Tibial nerve (tissue), 4 donors: ENCODE measurements at regions not wholly inside any gene's neighbourhood (a gene's known extent, or its start where the extent isn't known, plus 50 kb on each side); places are given as distances from the start of the nearest gene placed in this dataset.

ENCODE experiments used
- DNase-seq, 2 donors: peaks; one replicate each; pipeline ENCODE4 v3.0.0-alpha.2; 2019; ENCODE audit warnings: low spot score in 2 of 2
- H3K27ac ChIP-seq, 4 donors: fragments of 200-600 bp; sonication (generic) in 3 of 4; one replicate each; pipeline ENCODE4 v1.5.1; 2017 to 2019; ENCODE audit warnings: mild to moderate bottlenecking in 1 of 4
- H3K27me3 ChIP-seq, 2 donors: fragments of 200-600 bp; sonication (generic) in 1 of 2; one replicate each; pipeline versions ENCODE4 v1.5.1 to v1.6.0; 2017 to 2019
- H3K36me3 ChIP-seq, 3 donors: fragments of 200-600 bp; sonication (generic); one replicate each; pipeline ENCODE4 v1.5.1; 2018 to 2019
- H3K4me1 ChIP-seq, 4 donors: fragments of 200-600 bp; sonication (generic) in 3 of 4; one replicate each; pipeline ENCODE4 v1.5.1; 2017 to 2019
- H3K4me3 ChIP-seq, 4 donors: fragments of 200-600 bp; sonication (generic) in 3 of 4; one replicate each; pipeline ENCODE4 v1.5.1; 2017 to 2019; ENCODE audit warnings: mild to moderate bottlenecking in 1 of 4, moderate library complexity in 1 of 4
- H3K9me3 ChIP-seq, 4 donors: fragments of 200-600 bp; sonication (generic) in 3 of 4; one replicate each; pipeline ENCODE4 v1.5.1; 2017 to 2019
- EP300 ChIP-seq, 2 donors: sonication (generic); formaldehyde crosslinking; IDR thresholded peaks; one replicate each; pipeline ENCODE4 v1.6.1; 2017; ENCODE audit warnings: antibody characterized with exemption in 2 of 2, mild to moderate bottlenecking in 1 of 2
- POLR2A ChIP-seq, 2 donors: fragments of 450-650 bp; IDR thresholded peaks; one replicate each; pipeline ENCODE4 v1.6.1; 2017; ENCODE audit warnings: antibody characterized with exemption in 2 of 2, mild to moderate bottlenecking in 2 of 2, moderate library complexity in 2 of 2
- WGBS, 2 donors: methylation state at CpG; one replicate each; pipeline ENCODE4 v1.1.5; 2018; 5-methylcytosine and 5-hydroxymethylcytosine counted together
- TF ChIP-seq, protein P1 (sequence below), 5 experiments: fragments of 200-600 bp in 3 of 5; fragments of 450-650 bp in 2 of 5; sonication (generic) in 3 of 5; IDR thresholded peaks; one replicate each; pipeline ENCODE4 v1.5.1; 2016 to 2019; ENCODE audit warnings: antibody characterized with exemption in 5 of 5, mild to moderate bottlenecking in 3 of 5, moderate library complexity in 2 of 5

DNA sequence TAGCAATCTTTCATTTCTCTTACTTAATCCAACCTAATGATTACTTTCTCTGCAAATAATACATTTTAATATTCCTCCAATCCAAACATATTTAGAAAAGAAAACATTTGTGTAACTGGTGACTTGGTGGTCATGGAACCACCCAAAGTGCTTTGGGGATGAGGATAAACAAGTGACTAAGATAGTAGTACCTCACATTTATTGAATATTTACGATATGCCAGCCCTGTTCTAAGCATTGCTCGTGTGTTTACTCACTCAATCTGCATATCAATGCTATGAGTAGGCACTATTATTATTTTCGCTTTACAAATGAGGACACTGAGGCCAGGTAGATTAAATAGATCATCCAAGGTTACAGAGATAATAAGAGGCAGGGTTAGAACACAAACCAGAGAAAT lies 189.5 kb downstream of the SHOX2 start:
- no peaks in the 10 kb centered on the region for H3K36me3 ChIP-seq
- DNase-seq = no peak
- H3K9me3 ChIP-seq = no peaks in the 10 kb centered on the region
- TF ChIP-seq, protein P1, sequence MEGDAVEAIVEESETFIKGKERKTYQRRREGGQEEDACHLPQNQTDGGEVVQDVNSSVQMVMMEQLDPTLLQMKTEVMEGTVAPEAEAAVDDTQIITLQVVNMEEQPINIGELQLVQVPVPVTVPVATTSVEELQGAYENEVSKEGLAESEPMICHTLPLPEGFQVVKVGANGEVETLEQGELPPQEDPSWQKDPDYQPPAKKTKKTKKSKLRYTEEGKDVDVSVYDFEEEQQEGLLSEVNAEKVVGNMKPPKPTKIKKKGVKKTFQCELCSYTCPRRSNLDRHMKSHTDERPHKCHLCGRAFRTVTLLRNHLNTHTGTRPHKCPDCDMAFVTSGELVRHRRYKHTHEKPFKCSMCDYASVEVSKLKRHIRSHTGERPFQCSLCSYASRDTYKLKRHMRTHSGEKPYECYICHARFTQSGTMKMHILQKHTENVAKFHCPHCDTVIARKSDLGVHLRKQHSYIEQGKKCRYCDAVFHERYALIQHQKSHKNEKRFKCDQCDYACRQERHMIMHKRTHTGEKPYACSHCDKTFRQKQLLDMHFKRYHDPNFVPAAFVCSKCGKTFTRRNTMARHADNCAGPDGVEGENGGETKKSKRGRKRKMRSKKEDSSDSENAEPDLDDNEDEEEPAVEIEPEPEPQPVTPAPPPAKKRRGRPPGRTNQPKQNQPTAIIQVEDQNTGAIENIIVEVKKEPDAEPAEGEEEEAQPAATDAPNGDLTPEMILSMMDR (IDR thresholded peaks at IDR 0.05) = no peak
- no peak for TF ChIP-seq EP300 (IDR thresholded peaks at IDR 0.05)
- TF ChIP-seq POLR2A (IDR thresholded peaks at IDR 0.05) = no peak
- H3K27me3 ChIP-seq = no peaks in the 10 kb centered on the region
- WGBS, 2 donors = 80 to 91% methylated on average over 3 of the region's 3 CpGs
- no peak overlapping the region for H3K4me3 ChIP-seq
- H3K4me1 ChIP-seq = peaks cover 0 to 10% (median 0%) of the 10 kb centered on the region in 4 donors
- H3K27ac ChIP-seq = no peak overlapping the region

DNA sequence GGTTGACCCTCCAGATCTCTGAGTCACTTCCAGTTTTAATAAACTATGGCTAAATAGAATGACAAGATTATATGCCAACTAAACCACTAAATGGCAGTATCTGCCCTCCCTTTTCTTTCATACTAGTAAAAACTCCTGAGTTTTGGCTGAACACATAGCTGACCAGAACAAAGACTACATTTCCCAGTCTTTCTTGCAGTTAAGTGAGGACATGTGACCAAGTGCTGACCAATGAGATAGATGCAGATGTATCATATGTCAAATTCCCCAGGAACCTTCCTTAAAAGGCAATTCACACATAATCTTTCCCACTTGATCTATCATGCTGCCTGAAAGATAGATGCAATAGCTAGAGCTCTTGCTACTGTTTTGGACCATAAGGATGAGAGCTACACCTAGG lies 191.3 kb downstream of the SHOX2 start:
- TF ChIP-seq EP300 (IDR thresholded peaks at IDR 0.05) = no peak
- TF ChIP-seq, protein P1 (IDR thresholded peaks at IDR 0.05) = no peak
- DNase-seq = no peak
- no peak overlapping the region for H3K4me3 ChIP-seq

DNA sequence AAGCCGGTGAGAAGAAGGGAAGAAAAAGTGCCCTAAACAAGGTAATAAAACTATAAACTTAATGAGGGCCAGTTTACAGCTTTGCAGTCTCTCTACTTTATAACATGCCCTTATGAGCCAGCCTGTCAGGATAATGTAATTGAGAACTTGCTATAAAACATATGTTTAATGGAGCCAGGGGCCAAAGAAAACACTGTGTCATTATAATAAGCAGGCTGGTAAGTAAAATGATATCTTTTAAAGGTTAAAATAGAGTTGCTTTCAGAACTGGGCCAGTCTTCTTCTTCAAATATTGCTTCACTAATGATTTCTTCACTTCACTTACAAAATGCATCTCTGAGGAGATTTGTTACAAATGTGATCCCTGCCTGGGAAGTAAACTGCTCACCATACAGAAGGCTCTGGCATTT lies 192.5 kb downstream of the SHOX2 start:
- Histone ChIP-seq H3K4me1 (no peaks in the 10 kb centered on the region), H3K9me3 (no peaks in the 10 kb centered on the region), H3K27me3 (no peaks in the 10 kb centered on the region), H3K4me3 (no peak overlapping the region), H3K36me3 (no peaks in the 10 kb centered on the region), H3K27ac (no peak overlapping the region)
- TF ChIP-seq, protein P1 (IDR thresholded peaks at IDR 0.05) = no peak
- no peak for TF ChIP-seq POLR2A (IDR thresholded peaks at IDR 0.05)
- no peak for TF ChIP-seq EP300 (IDR thresholded peaks at IDR 0.05)
- WGBS, 2 donors = 26 to 39% methylated on average over 1 of the region's 1 CpG
- no peak for DNase-seq

More for the DNA sequence above, 191.3 kb downstream of the SHOX2 start:
- Histone ChIP-seq H3K27ac (no peak overlapping the region), H3K36me3 (no peaks in the 10 kb centered on the region), H3K27me3 (no peaks in the 10 kb centered on the region), H3K9me3 (no peaks in the 10 kb centered on the region), H3K4me1 (no peaks in the 10 kb centered on the region)

DNA sequence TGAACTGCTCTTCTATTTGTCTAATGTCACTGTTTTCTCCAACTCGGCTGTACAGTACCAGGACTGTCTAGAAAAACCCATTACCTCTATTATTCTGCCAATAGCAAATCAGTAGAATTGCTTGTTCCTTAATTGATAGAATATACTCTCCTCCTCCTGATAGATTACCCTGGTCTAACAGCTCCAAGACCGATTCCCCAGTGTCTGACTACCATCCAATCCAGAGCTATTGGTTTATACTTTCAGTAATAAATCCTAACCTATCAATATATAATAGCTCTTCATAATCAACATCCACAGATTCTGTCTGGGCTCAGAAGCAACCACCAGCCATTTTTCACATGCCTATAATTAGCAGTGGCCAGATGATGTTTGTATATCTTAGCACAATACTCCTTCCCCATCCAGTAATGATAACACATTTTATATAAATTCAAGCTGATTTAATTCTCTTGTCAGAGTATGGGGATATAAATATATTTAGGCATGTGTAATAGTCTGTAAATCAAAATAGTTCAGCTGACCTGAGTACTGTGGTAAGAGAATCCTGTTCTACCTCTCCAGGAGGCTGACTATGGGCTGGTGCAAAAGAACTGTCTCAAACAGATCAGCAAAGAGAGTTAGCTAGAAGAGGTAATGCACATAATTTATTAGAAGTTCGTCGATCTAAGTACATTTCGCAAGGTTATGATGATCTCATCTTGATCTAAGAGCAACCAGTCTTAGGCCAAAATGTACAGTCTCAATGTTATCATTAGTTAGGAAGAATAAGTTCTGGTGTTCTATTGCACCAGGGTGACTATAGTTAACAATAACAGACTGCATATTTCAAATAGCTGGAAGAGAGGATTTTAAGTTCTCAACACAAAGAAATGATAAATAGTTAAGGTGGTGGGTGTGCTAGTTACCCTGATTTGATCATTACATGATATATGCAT lies 193.4 kb downstream of the SHOX2 start:
- H3K27ac ChIP-seq = no peak overlapping the region
- H3K4me3 ChIP-seq = no peak overlapping the region
- H3K9me3 ChIP-seq = no peaks in the 10 kb centered on the region
- H3K4me1 ChIP-seq = no peaks in the 10 kb centered on the region
- TF ChIP-seq, protein P1 (IDR thresholded peaks at IDR 0.05) = no peak
- TF ChIP-seq EP300 (IDR thresholded peaks at IDR 0.05) = no peak
- TF ChIP-seq POLR2A (IDR thresholded peaks at IDR 0.05) = no peak
- no peak for DNase-seq
- H3K36me3 ChIP-seq = no peaks in the 10 kb centered on the region
- WGBS, 2 donors = 79% methylated on average over 5 of the region's 5 CpGs
- no peaks in the 10 kb centered on the region for H3K27me3 ChIP-seq

DNA sequence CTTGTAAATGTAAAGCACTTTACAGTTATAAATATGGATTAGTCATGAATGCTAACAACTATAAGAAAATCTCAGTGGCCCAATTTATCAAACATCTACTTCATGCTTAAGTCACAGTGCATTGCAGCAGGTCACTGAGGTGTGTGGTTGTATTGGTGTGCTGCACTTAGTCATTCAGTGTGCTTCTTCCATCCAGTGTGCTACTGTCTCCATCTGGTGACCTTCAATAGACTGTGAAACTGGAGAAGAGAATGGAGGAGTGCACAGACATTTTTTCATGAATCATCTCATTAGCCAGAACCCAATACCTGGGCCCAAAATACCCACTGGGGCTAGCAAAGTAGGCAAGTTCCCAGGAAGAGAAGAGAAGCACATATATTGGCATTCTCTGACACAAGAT lies 199.6 kb downstream of the SHOX2 start:
- Histone ChIP-seq H3K4me1 (no peaks in the 10 kb centered on the region), H3K27ac (no peak overlapping the region), H3K4me3 (no peak overlapping the region), H3K9me3 (peaks cover 0 to 14% (median 0%) of the 10 kb centered on the region in 4 donors), H3K36me3 (no peaks in the 10 kb centered on the region), H3K27me3 (no peaks in the 10 kb centered on the region)
- no peak for DNase-seq
- TF ChIP-seq POLR2A (IDR thresholded peaks at IDR 0.05) (no peak), EP300 (IDR thresholded peaks at IDR 0.05) (no peak)
- TF ChIP-seq, protein P1 (IDR thresholded peaks at IDR 0.05) = no peak
